HEK293 (cell line): ENCODE measurements at regions not wholly inside any gene's neighbourhood (a gene's known extent, or its start where the extent isn't known, plus 50 kb on each side); places are given as distances from the start of the nearest gene placed in this dataset.

Experiments used
- CTCF ChIA-PET: fragments of 350-600 bp; formaldehyde crosslinking; extraction: SDS; loops from one replicate; lab custom pipeline; 2021; ENCODE audit warnings: antibody characterized with exemption; lab: Yijun Ruan, JAX
- POLR2A ChIA-PET: fragments of 300-600 bp; formaldehyde crosslinking; extraction: SDS; loops from one replicate; lab custom pipeline; 2020; ENCODE audit warnings: antibody characterized with exemption, inconsistent platforms; lab: Yijun Ruan, JAX
- H3K27ac ChIP-seq: fragments of 200-500 bp; sonication (Bioruptor generic); 2 replicates; pipeline ENCODE4 v1.5.1; 2014; ENCODE audit warnings: low read depth, low read length, control low read depth, inconsistent platforms; ENCODE audit errors: extremely low read depth
- H3K36me3 ChIP-seq, 2 experiments: fragments of 200-500 bp in 1 of 2; sonication (Bioruptor generic) in 1 of 2; 1 replicate in 1 of 2; 2 replicates in 1 of 2; pipeline ENCODE4 v1.5.1; 2014 to 2017; ENCODE audit warnings: inconsistent platforms in 2 of 2, low read length in 2 of 2; ENCODE audit not compliant: control insufficient read depth in 2 of 2, insufficient read depth in 1 of 2
- H3K4me1 ChIP-seq: fragments of 200-500 bp; sonication (Bioruptor generic); 2 replicates; pipeline ENCODE4 v1.5.1; 2014; ENCODE audit warnings: mild to moderate bottlenecking, low read length, inconsistent platforms; ENCODE audit not compliant: control insufficient read depth, insufficient read depth
- H3K4me3 ChIP-seq: 2 replicates; pipeline ENCODE4 v1.5.1; 2011; ENCODE audit warnings: low read depth, mild to moderate bottlenecking, control low read depth, low read length, moderate library complexity
- H3K9me3 ChIP-seq: fragments of 200-500 bp; sonication (Bioruptor generic); 2 replicates; pipeline ENCODE4 v1.5.1; 2014; ENCODE audit warnings: low read depth, low read length, inconsistent platforms; ENCODE audit not compliant: control insufficient read depth, insufficient read depth
- BCL11B ChIP-seq: fragments of 450-650 bp; formaldehyde crosslinking; IDR thresholded peaks from 2 replicates; pipeline ENCODE4 v1.5.1; 2016; ENCODE audit warnings: low read depth, missing biosample characterization, missing genetic modification characterization
- GLI4 ChIP-seq: fragments of 450-650 bp; formaldehyde crosslinking; IDR thresholded peaks from 2 replicates; pipeline ENCODE4 v1.5.1; 2016; ENCODE audit warnings: missing biosample characterization, missing genetic modification characterization
- PRDM1 ChIP-seq: fragments of 450-650 bp; formaldehyde crosslinking; IDR thresholded peaks from 2 replicates; pipeline ENCODE4; 2016; ENCODE audit warnings: missing biosample characterization, missing genetic modification characterization
- SALL2 ChIP-seq: fragments of 450-650 bp; formaldehyde crosslinking; IDR thresholded peaks from 2 replicates; pipeline ENCODE4 v1.5.0; 2017; ENCODE audit warnings: missing biosample characterization, mild to moderate bottlenecking, missing genetic modification characterization, borderline replicate concordance
- TCF7L2 ChIP-seq: IDR thresholded peaks from 2 replicates; pipeline ENCODE4 v1.6.1; 2011; ENCODE audit warnings: low read depth, mild to moderate bottlenecking, inconsistent platforms, low read length, moderate library complexity, borderline replicate concordance
- TRIM28 ChIP-seq: IDR thresholded peaks from 2 replicates; pipeline ENCODE4 v1.6.1; 2011; ENCODE audit warnings: low read length, control low read depth, borderline replicate concordance
- TSHZ1 ChIP-seq: fragments of 450-650 bp; formaldehyde crosslinking; IDR thresholded peaks from 2 replicates; pipeline ENCODE4 v1.5.1; 2016; ENCODE audit warnings: missing biosample characterization, missing genetic modification characterization, borderline replicate concordance
- WT1 ChIP-seq: fragments of 450-650 bp; formaldehyde crosslinking; IDR thresholded peaks from 2 replicates; pipeline ENCODE4 v1.5.1; 2016; ENCODE audit warnings: missing biosample characterization, missing genetic modification characterization
- ZNF157 ChIP-seq: fragments of 450-650 bp; formaldehyde crosslinking; IDR thresholded peaks from 2 replicates; pipeline ENCODE4 v1.5.1; 2016; ENCODE audit warnings: missing biosample characterization, missing genetic modification characterization
- ZNF175 ChIP-seq: fragments of 450-650 bp; formaldehyde crosslinking; IDR thresholded peaks from 2 replicates; pipeline ENCODE4 v1.5.1; 2016; ENCODE audit warnings: missing biosample characterization, missing genetic modification characterization
- ZNF335 ChIP-seq: fragments of 450-650 bp; formaldehyde crosslinking; conservative IDR thresholded peaks from 2 replicates; pipeline ENCODE4 v1.5.1; 2016; ENCODE audit warnings: missing biosample characterization, missing genetic modification characterization
- ZNF473 ChIP-seq: fragments of 450-650 bp; formaldehyde crosslinking; IDR thresholded peaks from 2 replicates; pipeline ENCODE4 v1.5.1; 2017; ENCODE audit warnings: missing biosample characterization, missing genetic modification characterization
- ZNF514 ChIP-seq: fragments of 450-650 bp; formaldehyde crosslinking; IDR thresholded peaks from 2 replicates; pipeline ENCODE4 v1.5.1; 2016; ENCODE audit warnings: missing biosample characterization, missing genetic modification characterization
- ZNF549 ChIP-seq: fragments of 450-650 bp; IDR thresholded peaks from 2 replicates; pipeline ENCODE4 v1.5.1; 2018; ENCODE audit warnings: missing biosample characterization, missing genetic modification characterization, mild to moderate bottlenecking, inconsistent platforms, moderate library complexity
- ZNF558 ChIP-seq: fragments of 450-650 bp; formaldehyde crosslinking; IDR thresholded peaks from 2 replicates; pipeline ENCODE4 v1.5.1; 2016; ENCODE audit warnings: missing biosample characterization, missing genetic modification characterization
- ZNF571 ChIP-seq: fragments of 450-650 bp; formaldehyde crosslinking; IDR thresholded peaks from 2 replicates; pipeline ENCODE4 v1.5.0; 2017; ENCODE audit warnings: missing biosample characterization, missing genetic modification characterization
- ZNF624 ChIP-seq: fragments of 450-650 bp; formaldehyde crosslinking; IDR thresholded peaks from 2 replicates; pipeline ENCODE4 v1.5.1; 2017; ENCODE audit warnings: missing biosample characterization, missing genetic modification characterization
- ZNF626 ChIP-seq: fragments of 450-650 bp; sonication (Bioruptor Pico); formaldehyde crosslinking; IDR thresholded peaks from 2 replicates; pipeline ENCODE4 v1.5.1; 2018; ENCODE audit warnings: missing biosample characterization, missing genetic modification characterization, inconsistent platforms
- ZNF660 ChIP-seq: fragments of 450-650 bp; IDR thresholded peaks from 2 replicates; pipeline ENCODE4 v1.5.1; 2018; ENCODE audit warnings: missing biosample characterization, mild to moderate bottlenecking, missing genetic modification characterization
- ZNF791 ChIP-seq: fragments of 450-650 bp; formaldehyde crosslinking; IDR thresholded peaks from 2 replicates; pipeline ENCODE4 v1.5.1; 2016; ENCODE audit warnings: missing biosample characterization, missing genetic modification characterization
- TF ChIP-seq, protein P1 (sequence below): IDR thresholded peaks from 2 replicates; pipeline ENCODE4 v1.6.1; 2011; ENCODE audit warnings: mild to moderate bottlenecking, low read depth, low read length, borderline replicate concordance

- Histone ChIP-seq H3K9me3 (no peaks in the 10 kb centered on the region), H3K4me1 (peaks cover 12% of the 10 kb centered on the region)
- TF ChIP-seq ZNF549 (tag by site-specific recombination) (no peak), PRDM1 (tag by site-specific recombination) (peak; percentile 50; the same call in 1 of the 2 replicates), ZNF335 (tag by site-specific recombination) (peak; percentile 69; the same call in 1 of the 2 replicates)
- TF ChIP-seq, all 188 proteins: peak for 2
- Histone ChIP-seq H3K27ac (no peak overlapping the region), H3K36me3 (no peaks in the 10 kb centered on the region), H3K4me3 (no peak overlapping the region)
- ChIA-PET CTCF (interaction anchor here (0.7 to 3.9 kb wide), 3 partner anchors 14 to 973 kb away, joined by 3 to 27 read pairs (median 10); no protein-coding TSS in a partner anchor), POLR2A (interaction anchor here (0.7 to 1.2 kb wide), 3 partner anchors 80 to 118 kb away, joined by 3 to 6 read pairs (median 4); no protein-coding TSS in a partner anchor)
Measured at GRCh38 chr5:32504329-32504988, 59.9 kb upstream of the ZFR start.

GRCh38 chr5:32503261-32503660 is 58.7 kb upstream of the ZFR start:
- TF ChIP-seq TCF7L2 (no peak), TSHZ1 (no peak), ZNF571 (tag by site-specific recombination) (no peak), ZNF660 (tag by site-specific recombination) (no peak), BCL11B (no peak), ZNF473 (tag by site-specific recombination) (no peak), ZNF791 (tag by site-specific recombination) (no peak), ZNF558 (tag by site-specific recombination) (no peak), TRIM28 (no peak), ZNF157 (tag by site-specific recombination) (no peak), ZNF626 (tag by site-specific recombination) (no peak), SALL2 (tag by site-specific recombination) (no peak), ZNF175 (tag by site-specific recombination) (no peak), ZNF624 (tag by site-specific recombination) (no peak), ZNF514 (tag by site-specific recombination) (no peak), GLI4 (tag by site-specific recombination) (no peak), WT1 (tag by site-specific recombination) (no peak)
- TF ChIP-seq, protein P1, sequence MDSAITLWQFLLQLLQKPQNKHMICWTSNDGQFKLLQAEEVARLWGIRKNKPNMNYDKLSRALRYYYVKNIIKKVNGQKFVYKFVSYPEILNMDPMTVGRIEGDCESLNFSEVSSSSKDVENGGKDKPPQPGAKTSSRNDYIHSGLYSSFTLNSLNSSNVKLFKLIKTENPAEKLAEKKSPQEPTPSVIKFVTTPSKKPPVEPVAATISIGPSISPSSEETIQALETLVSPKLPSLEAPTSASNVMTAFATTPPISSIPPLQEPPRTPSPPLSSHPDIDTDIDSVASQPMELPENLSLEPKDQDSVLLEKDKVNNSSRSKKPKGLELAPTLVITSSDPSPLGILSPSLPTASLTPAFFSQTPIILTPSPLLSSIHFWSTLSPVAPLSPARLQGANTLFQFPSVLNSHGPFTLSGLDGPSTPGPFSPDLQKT, result no peak
- no peak overlapping the region for H3K4me3 ChIP-seq
- no peak overlapping the region for H3K27ac ChIP-seq
- ChIA-PET CTCF (interaction anchor here (3.9 kb wide), 1 partner anchor 13 kb away, joined by 27 read pairs; no protein-coding TSS in a partner anchor), POLR2A (no interaction called here)
- H3K9me3 ChIP-seq, result no peaks in the 10 kb centered on the region
- H3K36me3 ChIP-seq, result no peaks in the 10 kb centered on the region
- H3K4me1 ChIP-seq, result peaks cover 12% of the 10 kb centered on the region
